ENCODE measurements at regions not wholly inside any gene's neighbourhood (a gene's known extent, or its start where the extent isn't known, plus 50 kb on each side); places are given as distances from the start of the nearest gene placed in this dataset.

- Histone ChIP-seq H3K79me2 (ENCODE audit: insufficient read depth, low read length) (no peaks in the 10 kb centered on the region), H3K4me2 (ENCODE audit: low read depth, low read length, poor library complexity, severe bottlenecking) (no peak overlapping the region), H3F3A (ENCODE audit: low read depth) (no peaks in the 10 kb centered on the region), H3K27me3 (ENCODE audit: insufficient read depth, low read length, poor library complexity, severe bottlenecking) (no peaks in the 10 kb centered on the region), H4K20me1 (ENCODE audit: insufficient read depth, low read length, poor library complexity, severe bottlenecking) (no peaks in the 10 kb centered on the region), H3K4me3 (ENCODE audit: low read length, poor library complexity, severe bottlenecking) (no peak overlapping the region), H3K9me2 (replicated peaks; ENCODE audit: low read depth, low read length) (no peaks in the 10 kb centered on the region), H3K9me3 (ENCODE audit: insufficient read depth, low read depth, low read length) (no peaks in the 10 kb centered on the region), H3K4me1 (ENCODE audit: insufficient read depth, low read length, poor library complexity, severe bottlenecking) (no peaks in the 10 kb centered on the region), H3K36me3 (ENCODE audit: insufficient read depth, low read length) (no peaks in the 10 kb centered on the region), H3K9ac (ENCODE audit: low read depth, low read length, poor library complexity, severe bottlenecking) (no peak overlapping the region), H2AFZ (ENCODE audit: low read length) (no peak overlapping the region; the same call in 1 of the 2 replicates)
- TF ChIP-seq CTCF (conservative IDR thresholded peaks at IDR 0.05; ENCODE audit: low read length): no peak
Observed at GRCh38 chr3:5045961-5046360, 66.7 kb downstream of the BHLHE40 start.

GRCh38 chr3:5047764-5048419 is 68.7 kb downstream of the BHLHE40 start:
- no peak overlapping the region for H3K4me3 ChIP-seq (ENCODE audit: low read length, poor library complexity, severe bottlenecking)
- H2AFZ ChIP-seq (ENCODE audit: low read length): no peak overlapping the region
- no peak for TF ChIP-seq CTCF (conservative IDR thresholded peaks at IDR 0.05; ENCODE audit: low read length)
- TF ChIP-seq EZH2phosphoT487 (IDR thresholded peaks at IDR 0.05; ENCODE audit: borderline replicate concordance): no peak
- H3K4me2 ChIP-seq (ENCODE audit: low read depth, low read length, poor library complexity, severe bottlenecking): no peak overlapping the region
- no peaks in the 10 kb centered on the region for H3K36me3 ChIP-seq (ENCODE audit: insufficient read depth, low read length)
- H3K9me2 ChIP-seq (replicated peaks; ENCODE audit: low read depth, low read length): no peaks in the 10 kb centered on the region
- H3K79me2 ChIP-seq (ENCODE audit: insufficient read depth, low read length): no peaks in the 10 kb centered on the region
- no peaks in the 10 kb centered on the region for H3K27me3 ChIP-seq (ENCODE audit: insufficient read depth, low read length, poor library complexity, severe bottlenecking)
- no peaks in the 10 kb centered on the region for H4K20me1 ChIP-seq (ENCODE audit: insufficient read depth, low read length, poor library complexity, severe bottlenecking)
- no peaks in the 10 kb centered on the region for H3K9me3 ChIP-seq (ENCODE audit: insufficient read depth, low read depth, low read length)
- no peaks in the 10 kb centered on the region for H3K4me1 ChIP-seq (ENCODE audit: insufficient read depth, low read length, poor library complexity, severe bottlenecking)
- no peak overlapping the region for H3K9ac ChIP-seq (ENCODE audit: low read depth, low read length, poor library complexity, severe bottlenecking)
- no peaks in the 10 kb centered on the region for H3F3A ChIP-seq (ENCODE audit: low read depth)

- H3K79me2 ChIP-seq (ENCODE audit: insufficient read depth, low read length): no peaks in the 10 kb centered on the region
- no peak for TF ChIP-seq CTCF (conservative IDR thresholded peaks at IDR 0.05; ENCODE audit: low read length)
- TF ChIP-seq EZH2phosphoT487 (IDR thresholded peaks at IDR 0.05; ENCODE audit: borderline replicate concordance): no peak
- no peak overlapping the region for H3K9ac ChIP-seq (ENCODE audit: low read depth, low read length, poor library complexity, severe bottlenecking)
- no peak overlapping the region for H3K4me2 ChIP-seq (ENCODE audit: low read depth, low read length, poor library complexity, severe bottlenecking)
- H3K36me3 ChIP-seq (ENCODE audit: insufficient read depth, low read length): no peaks in the 10 kb centered on the region
- H3K4me3 ChIP-seq (ENCODE audit: low read length, poor library complexity, severe bottlenecking): no peak overlapping the region
- H3F3A ChIP-seq (ENCODE audit: low read depth): no peaks in the 10 kb centered on the region
- no peaks in the 10 kb centered on the region for H3K9me3 ChIP-seq (ENCODE audit: insufficient read depth, low read depth, low read length)
- no peaks in the 10 kb centered on the region for H4K20me1 ChIP-seq (ENCODE audit: insufficient read depth, low read length, poor library complexity, severe bottlenecking)
- H3K9me2 ChIP-seq (replicated peaks; ENCODE audit: low read depth, low read length): no peaks in the 10 kb centered on the region
- H3K4me1 ChIP-seq (ENCODE audit: insufficient read depth, low read length, poor library complexity, severe bottlenecking): peaks cover 7% of the 10 kb centered on the region
- H2AFZ ChIP-seq (ENCODE audit: low read length): no peak overlapping the region
- H3K27me3 ChIP-seq (ENCODE audit: insufficient read depth, low read length, poor library complexity, severe bottlenecking): no peaks in the 10 kb centered on the region
Observed at GRCh38 chr3:5051772-5052171, 70.3 kb upstream of the ARL8B start.

All from Loucy (cell line).